Smooth muscle cell of the brain vasculature (primary cell): ENCODE measurements at regions not wholly inside any gene's neighbourhood (a gene's known extent, or its start where the extent isn't known, plus 50 kb on each side); places are given as distances from the start of the nearest gene placed in this dataset.
"Not testable (repeated sequence)": the region's sequence is repeated elsewhere in the genome, so short reads cannot be mapped to it uniquely, and the experiment has no call there.

Source experiments
- DNase-seq: peaks from one replicate; pipeline ENCODE4 v3.0.0-alpha.2; 2012; ENCODE audit warnings: low read depth, low spot score

DNA sequence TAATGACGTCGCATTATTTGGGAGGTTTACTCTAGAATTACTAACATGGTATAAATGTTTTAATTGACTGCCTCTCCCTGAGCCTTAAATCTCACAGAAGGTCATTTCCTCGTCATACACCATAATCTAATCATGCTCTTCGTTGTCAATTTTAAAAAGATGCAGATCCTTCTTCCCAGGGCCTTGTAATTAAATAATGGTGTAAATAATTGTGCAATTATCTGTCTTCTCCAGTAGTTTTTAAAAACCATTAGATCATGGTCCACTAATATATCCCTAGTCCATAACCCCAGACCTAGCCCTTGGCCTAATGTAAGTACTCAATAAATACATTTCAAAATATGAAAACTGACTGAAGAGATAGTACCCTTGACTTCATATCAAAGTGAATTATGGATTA lies 181.5 kb upstream of the GNAI1 start:
- DNase-seq: no peak

DNA sequence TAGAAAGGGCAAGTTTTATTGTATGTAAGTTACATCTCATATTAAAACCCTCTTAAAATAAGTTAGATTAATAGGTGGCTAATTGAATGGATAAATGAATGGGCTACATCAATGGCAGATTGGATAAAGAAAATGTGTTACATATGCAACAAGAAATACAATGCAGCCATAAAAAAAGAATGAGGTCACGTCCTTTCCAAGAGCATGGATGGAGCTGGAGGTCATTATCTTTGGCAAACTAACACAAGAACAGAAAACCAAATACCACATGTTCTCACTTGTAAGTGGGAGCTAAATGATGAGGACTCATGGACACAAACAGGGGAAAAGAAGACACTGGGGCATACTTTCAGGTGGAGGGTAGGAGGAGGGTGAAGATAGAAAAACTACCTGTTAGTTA lies 182.2 kb upstream of the GNAI1 start:
- DNase-seq: no peak

DNA sequence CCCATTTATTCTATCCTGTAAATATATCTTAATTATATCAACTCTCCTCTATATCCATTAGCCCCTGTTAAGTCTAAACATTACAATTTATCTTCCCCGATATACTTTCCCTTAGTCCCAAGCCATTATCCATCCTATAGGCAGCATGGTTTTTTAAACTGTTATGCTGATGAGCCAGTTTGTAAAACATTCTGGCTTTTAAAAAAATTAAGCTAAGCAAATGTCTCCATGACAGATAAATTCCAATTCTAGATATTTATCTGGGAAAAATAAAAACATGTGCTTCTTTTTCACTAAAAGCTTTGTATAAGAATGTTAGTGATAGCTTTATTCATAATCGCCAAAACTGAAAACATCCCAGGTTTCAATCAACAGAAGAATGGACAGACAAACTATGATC lies 183.2 kb upstream of the GNAI1 start:
- no peak for DNase-seq

DNA sequence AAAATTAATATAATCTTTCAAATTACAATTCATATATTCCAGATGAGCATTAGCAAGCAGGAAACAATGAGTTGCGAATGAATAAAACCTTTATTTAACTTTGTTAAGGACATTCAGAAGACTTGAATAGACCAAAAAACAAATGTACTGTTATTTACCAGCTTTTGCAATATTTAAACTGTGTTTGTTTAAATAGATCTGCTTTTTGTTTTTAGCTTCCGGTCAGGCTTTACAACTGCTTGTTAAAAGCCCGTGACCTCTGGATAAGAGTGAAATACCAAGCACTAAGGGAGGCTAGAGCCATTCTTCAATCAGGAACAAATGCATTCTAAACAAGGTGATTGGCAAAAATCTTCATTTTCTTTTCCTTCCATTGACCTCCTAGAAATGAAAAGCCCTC lies 184.9 kb upstream of the GNAI1 start:
- no peak for DNase-seq

DNA sequence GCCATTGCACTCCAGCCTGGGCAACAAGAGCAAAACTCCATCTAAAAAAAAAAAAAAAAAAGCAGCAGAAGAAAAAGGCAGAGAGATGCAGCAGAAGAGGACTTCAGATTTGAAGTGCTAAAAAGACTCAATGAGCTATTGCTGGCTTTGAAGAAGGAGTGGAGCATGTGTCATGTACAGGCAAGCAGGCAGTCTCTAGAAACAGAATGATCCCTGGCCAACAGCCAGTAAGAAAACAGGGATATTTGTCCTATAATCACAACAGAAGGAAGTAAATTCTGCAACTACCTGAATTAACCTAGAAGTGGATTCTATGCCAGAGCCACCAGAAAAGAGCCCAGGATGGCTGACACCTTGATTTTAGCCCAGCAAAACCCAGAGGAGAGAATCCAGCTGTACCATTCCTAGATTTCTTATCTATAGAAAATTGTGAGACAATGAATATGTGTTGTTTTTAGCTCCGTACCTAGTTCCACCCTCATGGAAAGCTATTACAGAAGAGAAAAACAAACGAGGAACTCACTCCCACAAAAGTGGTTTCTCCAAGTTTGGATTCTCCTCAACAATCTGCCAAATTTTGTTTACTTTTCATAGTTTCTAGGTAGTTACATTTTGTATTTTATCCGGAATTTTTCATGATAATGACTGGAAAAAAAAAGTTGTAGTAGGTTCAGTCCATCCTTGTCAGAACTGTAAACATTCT lies 198.2 kb upstream of the GNAI1 start:
- no peak for DNase-seq

DNA sequence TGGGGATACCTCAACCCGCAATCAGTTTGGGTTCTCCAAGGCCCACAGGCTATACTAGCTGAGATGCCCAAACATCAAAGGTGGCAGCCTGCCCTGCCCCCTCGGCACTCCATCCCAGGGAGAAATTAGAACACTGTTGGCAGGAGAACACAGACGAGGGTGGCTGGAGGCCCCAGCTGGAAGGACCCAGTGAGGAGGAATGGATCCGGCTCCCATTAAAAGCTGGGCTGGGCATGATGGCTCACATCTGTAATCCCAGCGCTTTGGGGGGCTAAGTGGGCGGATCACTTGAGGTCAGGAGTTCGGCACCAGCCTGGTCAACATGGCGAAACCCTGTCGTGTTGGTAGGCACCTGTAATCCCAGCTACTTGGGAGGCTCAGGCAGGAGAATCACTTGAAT lies 199.9 kb upstream of the GNAI1 start:
- DNase-seq: no peak

DNA sequence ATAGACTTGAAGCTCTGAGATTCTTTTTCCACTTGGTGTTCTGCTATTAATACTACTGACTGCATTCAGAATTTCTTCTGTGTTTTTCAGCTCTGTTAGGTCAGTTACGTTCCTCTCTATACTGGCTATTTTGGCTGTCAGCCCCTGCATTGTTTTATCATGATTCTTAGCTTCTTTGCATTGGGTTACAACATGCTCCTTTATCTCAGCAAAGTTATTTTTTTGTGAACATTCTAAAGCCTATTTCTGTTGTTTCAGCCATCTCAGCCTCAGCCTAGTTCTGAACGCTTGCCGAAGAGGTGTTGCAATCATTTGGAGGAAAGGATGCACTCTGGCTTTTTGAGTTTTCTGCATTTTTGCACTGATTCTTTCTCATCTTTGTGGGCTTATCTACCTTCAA lies 201.5 kb upstream of the GNAI1 start:
- DNase-seq: no peak

DNA sequence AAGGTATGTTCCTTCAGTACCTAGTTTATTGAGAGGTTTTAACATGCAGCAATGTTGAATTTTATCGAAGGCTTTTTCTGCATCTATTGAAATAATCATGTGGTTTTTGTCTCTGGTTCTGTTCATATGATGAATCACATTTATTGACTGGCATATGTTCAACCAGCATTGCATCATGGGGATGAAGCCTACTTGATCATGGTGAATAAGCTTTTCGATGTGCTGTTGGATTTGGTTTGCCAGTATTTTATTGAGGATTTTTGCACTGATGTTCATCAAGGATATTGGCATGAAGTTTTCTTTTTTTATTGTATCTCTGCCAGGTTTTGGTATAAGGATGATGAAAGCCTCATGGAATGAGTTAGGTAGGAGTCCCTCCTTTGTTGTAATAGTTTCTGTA lies 204.0 kb upstream of the GNAI1 start:
- DNase-seq: no peak

DNA sequence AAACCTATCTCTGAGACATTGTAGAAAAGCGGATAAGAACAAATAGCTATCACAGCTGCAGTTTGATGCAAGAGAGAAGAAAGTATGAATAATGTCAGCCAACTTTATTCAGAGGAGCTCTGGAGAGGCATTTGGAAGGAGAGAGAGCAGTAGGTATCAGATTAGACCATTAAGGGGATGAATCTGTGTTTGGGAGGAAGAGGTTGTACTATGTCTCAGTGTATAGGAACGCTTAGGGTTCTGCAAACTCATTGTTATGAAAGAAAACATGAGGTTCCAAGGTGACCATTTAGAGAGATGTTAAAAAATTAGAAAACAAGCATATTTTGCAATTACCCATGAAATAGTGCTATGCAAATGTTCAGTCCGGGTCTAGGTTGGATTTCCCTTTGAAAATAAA lies 207.5 kb upstream of the GNAI1 start:
- no peak for DNase-seq

DNA sequence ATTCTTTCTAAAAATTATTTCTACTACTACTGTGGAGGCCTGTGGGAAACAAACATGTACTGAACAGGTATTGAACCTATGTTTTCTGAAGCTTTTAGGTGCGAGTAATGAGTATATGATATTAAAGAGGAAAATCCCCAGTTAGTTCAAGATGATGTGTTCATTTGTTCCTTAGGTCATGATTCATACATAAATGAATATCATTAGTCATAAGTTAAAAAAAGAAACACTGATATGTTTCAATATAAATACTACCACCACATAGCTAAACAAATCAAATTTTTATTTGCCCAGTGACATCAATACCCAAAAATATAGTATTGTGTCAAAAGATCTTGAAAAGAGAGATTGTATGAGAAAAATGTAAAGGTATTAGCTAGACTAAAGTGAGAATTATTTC lies 210.7 kb upstream of the GNAI1 start:
- DNase-seq: no peak

DNA sequence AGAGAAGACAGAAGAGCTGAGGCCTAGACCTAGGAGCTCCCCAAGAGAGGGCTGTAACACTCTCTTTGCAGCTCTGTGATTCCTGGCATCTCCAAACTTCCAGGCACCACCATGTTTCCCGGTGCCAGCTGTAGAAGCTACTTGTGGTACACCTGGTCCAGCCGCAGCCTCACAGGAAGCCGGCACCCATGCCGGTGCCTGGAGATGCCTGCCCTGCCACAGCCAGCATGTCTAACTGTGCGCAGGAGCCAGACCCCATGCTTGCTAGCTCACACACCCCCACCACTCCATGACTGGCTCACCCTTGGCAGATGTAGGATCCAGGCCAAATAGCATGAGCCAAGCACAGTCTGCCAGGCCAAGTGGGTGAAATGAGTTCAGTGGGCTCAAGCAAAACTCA lies 211.7 kb upstream of the GNAI1 start:
- no peak for DNase-seq

DNA sequence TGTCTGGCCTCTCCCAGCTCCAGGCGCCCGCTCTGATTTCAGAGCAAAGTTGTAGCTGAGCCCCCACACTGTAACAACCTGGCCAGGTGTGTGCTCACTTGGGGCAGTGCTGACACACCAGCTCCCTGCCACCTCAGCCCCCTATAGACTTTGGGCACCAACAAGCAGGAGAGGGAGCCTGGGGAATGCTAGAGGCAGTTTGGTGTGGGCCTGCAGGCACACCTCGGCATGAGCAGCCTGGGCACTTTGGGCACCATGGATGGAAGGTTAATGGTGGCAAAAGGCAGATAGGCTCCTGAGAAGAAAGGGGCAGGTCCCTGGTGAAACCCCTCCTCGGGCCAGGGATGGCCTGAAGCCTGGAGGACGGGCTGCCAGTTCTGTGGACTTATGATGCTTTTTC lies 212.7 kb upstream of the GNAI1 start:
- DNase-seq: no peak

DNA sequence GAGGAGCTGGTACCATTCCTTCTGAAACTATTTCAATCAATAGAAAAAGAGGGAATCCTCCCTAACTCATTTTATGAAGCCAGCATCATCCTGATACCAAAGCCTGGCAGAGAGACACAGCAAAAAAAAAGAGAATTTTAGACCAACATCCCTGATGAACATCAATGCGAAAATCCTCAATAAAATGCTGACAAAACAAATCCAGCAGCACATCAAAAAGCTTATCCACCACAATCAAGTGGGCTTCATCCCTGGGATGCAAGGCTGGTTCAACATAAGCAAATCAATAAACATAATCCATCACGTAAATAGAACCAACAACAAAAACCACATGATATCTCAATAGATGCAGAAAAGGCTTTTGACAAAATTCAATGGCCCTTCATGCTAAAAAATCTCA lies 216.0 kb upstream of the GNAI1 start:
- not testable (repeated sequence) for DNase-seq

DNA sequence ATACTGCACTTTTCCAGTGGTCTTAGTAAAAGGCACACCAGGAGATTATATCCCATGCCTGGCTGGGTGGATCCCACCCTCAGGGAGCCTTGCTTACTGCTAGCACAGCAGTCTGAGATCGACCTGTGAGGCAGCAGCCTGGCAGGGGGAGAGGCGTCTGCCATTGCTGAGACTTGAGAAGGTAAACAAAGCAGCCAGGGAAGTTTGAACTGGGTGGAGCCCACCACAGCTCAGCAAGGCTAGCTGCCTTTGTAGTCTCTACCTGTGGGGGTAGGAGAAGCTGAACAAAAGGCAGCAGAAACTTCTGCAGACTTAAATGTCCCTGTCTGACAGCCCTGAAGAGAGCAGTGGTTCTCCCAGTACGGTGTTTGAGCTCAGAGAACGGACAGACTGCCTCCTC lies 219.3 kb upstream of the GNAI1 start:
- DNase-seq: not testable (repeated sequence)

DNA sequence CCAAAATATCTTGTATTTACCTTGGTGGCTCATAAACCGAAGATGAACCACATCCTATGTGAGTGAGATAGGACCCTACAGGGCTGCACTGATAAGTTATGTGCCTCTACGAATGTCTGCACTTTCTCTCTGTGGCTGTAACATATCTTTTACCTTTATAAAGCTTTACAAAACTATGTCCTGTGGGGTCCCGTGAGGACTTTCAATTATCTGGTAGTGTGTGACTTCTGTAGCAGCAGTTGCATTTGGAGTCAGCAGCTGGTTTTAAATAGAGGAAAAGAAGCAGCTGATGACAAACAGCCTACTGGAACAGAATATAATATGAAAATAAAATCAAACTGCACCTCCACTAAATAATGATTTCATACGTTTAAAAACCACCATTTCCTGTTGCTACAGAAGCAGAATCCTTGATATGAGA lies 222.4 kb upstream of the GNAI1 start:
- DNase-seq: no peak

DNA sequence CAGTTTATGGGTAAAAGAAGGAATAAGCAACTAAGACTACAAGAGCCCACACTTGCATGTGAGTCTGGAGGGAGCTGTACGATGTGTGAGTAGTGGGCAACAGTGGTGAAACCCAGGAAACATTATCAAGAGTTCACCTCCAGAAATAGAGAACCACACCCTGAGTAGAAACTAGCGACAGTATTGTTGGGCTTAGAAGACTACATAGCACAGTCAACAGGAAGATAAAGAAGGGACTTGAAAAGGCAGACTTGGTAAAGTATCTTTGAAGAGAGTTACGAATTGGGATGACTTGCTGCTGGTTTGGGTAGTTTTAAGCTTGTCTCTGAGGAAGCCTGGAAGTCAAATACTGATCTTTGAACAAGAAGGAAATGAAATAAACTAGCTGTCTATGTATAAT lies 223.2 kb upstream of the GNAI1 start:
- DNase-seq: no peak

DNA sequence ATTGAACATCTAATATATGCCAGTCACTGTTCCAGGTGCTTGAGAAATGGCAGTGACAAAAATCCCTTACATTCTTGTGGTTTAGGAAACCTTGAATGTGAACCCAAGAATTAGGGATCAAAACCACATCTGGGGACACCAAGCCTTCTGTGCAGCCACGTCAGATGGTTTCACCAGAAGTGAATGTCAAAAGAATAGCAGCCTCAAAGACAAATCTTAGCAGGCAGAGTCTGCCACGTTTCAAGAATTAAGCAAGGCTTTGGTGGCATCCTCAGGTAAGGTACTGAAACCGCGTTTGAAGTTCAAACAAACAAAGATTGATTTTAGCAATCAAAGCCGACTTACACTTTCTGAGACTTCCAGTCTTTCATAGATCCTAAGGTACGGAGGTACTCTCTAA lies 225.5 kb upstream of the GNAI1 start:
- no peak for DNase-seq

DNA sequence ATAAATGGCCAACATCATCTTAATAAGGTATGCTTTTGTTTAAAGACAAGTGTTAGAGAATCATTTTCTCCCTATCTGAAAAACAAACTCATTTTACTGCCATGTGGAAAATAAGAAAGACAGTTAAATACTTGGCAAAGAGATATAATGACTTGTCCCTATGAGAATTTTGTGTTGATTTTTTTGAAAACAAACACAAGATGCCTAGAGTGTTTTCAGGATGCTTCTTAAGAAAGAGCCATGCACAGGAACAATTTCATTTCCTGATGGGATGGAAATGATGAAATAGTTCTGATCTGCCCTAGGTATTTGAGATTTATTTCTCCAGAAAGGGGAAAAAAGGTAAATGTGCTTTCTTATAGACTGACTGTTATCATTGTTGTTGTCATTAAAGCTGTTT lies 237.5 kb upstream of the GNAI1 start:
- no peak for DNase-seq

DNA sequence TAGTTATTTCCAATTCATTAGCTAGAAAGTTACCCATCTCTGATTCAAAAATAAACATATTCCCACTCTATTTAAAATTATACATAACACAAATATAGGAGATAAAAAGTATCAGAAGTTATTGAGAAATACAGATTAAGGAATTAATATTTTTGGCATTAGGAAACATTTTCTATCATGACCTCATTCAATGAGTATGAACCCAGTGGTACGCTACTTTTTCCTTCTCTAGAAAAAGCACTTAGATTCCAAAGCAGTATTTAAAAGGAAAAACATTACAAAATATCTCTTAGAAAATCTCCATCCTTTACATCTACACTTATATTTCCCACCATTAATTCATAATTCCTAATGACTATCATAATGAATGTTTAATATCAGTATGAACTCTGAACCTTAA lies 240.6 kb upstream of the GNAI1 start:
- DNase-seq: no peak

DNA sequence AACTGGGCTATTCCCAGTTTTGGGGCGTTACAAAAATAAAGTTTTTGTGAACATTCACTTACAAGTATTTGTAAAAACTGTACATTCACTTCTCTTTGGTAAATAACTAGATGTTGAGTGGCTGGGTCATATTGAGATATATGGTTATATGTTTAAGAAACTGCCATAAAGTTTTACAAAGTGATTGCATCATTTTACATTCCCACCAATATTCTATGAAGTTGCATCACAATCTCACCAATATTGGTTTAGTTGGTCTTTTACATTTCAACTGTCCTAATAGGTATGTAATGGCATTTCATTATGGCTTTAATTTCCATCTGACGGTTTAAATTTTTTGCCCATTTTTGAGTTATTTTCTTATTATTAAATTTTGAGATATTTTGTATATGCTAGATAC lies 251.7 kb upstream of the GNAI1 start:
- no peak for DNase-seq

DNA sequence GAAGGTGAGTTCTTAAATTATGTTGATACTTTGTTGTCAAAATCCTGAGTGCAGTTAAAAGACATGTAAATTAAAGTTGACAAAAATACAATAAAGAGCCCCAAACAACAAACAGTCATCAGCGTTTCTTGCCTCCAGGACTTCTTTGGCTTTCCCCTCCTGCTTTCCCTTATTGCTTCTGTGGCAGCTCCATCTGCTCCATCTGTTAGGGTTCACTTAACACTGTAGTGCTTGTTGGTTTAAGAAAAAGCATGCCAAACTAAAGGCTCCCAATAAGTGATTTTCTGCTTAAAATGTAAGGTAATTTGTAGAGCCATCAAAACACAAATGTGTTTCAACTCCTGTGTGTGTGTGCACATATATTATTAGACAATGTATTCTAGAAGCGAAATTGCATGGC lies 254.3 kb upstream of the GNAI1 start:
- no peak for DNase-seq

DNA sequence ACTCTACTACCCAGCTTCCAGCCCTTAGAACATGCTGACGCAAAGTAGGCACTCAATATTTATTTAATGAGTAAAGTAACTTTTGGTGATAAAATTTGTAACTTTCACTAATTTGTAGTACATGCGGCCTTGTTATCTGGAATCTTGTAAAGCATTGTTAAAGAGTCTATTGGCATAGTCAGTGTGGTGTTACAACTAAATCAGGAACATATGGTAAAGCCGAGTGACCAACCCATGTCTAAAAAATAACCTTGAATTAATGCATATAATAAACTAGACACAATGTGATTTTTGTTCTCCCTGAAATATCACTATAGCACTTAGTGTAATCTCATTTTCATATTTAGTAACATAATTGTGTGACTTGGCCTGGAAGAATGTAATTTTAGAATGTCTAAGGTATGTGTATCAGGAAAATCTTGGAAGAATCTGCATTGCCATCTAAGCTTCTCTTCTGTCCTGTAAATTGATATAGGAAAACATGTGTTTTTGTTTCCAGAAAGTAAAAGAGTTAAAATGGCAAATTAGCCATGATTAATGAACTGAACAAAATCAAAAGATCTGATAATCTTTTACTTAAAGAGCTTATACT lies 256.7 kb upstream of the GNAI1 start:
- no peak for DNase-seq

DNA sequence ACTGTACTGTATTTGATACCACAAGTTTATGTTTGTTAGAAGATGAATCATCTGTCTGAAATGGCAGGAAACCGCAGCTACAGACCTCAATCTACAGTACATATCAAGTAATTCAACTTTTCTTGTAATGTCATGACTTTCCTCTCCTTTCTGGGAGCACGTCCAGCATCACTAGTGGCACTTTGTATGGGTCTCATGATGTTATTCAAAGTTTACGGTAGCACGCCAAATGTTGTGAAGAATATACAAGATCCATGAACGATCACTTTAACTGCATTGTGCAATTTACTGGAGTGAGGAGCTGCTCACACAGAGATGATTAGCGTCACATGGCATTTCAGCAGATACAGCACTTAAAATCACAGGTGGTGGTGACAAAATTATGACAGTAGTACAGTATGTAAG lies 257.8 kb upstream of the GNAI1 start:
- peak; percentile 60 for DNase-seq

DNA sequence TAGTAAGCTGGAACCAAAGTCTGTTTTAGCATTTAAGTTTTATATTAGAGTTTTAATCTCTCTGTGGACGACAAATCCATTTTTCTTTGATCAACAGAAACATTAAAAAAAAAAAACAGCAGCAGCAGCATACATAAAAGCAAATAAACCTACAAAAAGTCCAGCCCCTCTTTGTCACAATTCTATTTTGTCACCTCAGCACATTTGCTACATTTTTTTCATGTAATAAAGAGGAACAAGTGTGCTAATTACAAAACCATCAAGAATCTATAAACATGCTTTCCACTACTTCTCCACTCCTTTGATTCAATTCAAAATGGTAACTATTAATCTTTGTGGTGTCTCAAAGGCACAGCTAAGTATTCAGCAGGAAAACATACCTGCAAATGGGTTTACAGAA lies 259.8 kb upstream of the GNAI1 start:
- DNase-seq: no peak
